Erythroblast (primary cell): ENCODE measurements at regions not wholly inside any gene's neighbourhood (a gene's known extent, or its start where the extent isn't known, plus 50 kb on each side); places are given as distances from the start of the nearest gene placed in this dataset.

ENCODE experiments used
- DNase-seq, 2 experiments: peaks; one replicate each; lab custom pipeline; 2025; lab: John Stamatoyannopoulos, UW
- GATA1 ChIP-seq: IDR thresholded peaks from 2 replicates; pipeline ENCODE4 v1.6.1; 2011; ENCODE audit warnings: low read depth, mild to moderate bottlenecking, control low read depth, low read length, moderate library complexity
- POLR2A ChIP-seq: IDR thresholded peaks from 2 replicates; pipeline ENCODE4 v1.6.1; 2011; ENCODE audit warnings: mild to moderate bottlenecking, low read length

DNA sequence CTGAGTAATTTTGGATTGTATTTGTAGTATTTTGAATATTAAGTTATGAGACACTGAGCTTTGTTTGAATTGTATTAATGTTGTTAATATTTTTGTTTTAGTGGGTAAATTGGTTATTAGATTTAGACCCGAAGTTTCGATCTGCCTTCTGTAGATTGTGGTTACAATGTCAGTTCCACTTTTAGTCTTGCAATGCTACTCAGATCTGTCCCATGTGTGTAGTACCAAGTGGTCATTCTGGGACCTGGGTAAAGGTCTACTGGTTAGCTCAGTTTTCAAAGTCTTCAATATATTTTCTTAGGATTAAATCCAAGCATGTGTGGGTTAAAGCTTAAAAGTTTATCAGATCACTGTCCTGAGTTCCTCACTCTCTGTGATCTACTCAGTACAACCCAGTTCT, 346.5 kb upstream of the PROX1 start:
- DNase-seq = no peak
- TF ChIP-seq GATA1 (no peak), POLR2A (no peak)

DNA sequence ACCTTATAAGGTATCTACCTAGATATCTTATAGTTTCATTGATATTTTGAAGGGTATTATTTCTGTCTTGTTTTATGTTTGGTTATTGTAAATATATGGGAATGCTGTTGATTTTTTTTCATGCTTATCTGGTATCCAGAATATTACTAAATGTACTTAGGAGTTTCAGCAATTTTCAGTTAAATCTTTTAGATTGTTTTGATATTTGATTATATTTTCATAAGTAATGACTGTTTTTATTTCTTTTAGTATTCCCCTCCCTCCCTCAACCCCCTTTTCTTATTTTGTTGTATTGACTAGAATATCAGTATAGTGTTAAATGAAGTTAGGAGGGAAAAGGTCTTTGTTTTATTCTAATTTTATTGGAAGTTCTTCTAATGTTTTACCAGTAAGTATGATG, 344.4 kb upstream of the PROX1 start:
- no peak for DNase-seq
- no peak for TF ChIP-seq POLR2A
- no peak for TF ChIP-seq GATA1

DNA sequence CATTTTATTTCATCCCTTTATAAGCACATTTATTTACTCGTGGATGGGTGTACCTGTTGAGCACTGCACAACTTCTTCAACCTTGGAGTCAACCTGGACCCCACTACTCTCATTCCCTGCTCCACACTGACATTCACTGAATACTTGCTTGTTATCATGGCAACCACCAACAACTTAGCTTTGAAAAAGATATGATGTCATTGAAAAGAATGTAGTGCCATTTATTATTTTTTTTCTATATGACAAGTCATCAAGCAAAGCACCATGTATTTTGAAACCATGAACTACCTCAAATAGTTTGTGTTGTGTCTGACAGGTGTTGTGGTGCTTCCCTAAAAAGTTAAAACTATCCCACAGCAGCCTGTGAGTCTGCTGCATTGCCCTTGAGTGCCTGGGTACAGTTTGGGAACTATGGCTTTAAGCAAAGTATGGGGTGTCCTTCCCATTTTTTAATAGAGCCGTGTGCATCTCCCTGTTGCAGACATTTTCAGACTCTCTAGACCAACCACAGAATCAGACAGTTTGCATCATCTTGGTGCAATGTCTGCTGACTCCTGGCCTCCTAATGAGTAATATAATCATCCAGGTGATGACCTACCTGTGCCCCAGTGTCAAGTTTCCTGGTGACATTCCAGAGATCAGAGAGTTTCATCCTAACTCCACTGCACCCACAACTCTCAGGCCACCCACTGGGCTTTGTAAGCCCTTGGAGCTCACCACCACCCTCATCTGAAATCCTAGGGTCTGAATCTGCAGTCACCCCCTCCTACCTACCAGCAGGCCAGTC, 339.7 kb upstream of the PROX1 start:
- TF ChIP-seq POLR2A = no peak
- TF ChIP-seq GATA1 = no peak
- DNase-seq = no peak

DNA sequence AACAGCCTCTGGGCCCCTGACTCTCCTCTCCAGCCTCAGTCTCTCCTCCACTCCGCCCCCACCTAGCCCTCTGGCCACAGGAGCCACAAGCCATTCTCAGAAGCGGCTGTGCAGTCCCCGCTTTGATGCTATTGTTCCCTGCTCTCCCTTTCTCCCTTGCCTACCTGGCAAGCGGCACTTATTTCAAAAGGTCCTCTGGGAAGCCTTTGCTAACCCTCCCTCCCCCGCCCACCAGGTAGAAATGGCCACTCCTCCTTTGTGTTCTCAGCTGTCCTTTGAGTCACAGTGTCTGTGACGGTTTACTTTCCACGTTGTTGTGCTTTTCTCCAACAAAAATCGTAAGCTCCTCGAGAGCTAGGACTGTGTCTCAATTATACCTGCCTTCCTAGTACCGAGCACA, 338.4 kb upstream of the PROX1 start:
- no peak for DNase-seq

DNA sequence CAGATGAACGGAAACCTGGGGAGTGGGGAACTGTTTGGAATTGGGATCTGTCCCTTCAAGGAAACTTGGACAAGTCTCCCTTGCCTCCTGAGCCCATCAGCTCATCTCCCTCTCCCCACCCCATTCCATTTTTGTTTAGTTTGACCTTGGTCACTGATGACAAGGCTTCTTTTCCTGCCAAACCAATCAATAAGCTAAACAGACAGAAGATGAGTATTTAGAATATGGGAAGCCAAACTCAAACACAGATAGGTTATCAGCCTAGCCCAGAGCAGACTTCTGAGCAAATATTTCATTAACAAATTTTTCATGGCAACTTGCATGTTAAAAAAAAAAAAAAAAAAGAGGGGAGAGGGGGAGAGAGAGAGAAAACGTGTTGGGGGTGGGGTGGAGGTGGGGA, 337.2 kb upstream of the PROX1 start:
- DNase-seq = no peak
- TF ChIP-seq POLR2A = no peak
- TF ChIP-seq GATA1 = no peak

More for the DNA sequence above, 338.4 kb upstream of the PROX1 start:
- TF ChIP-seq GATA1 (no peak), POLR2A (no peak)

DNA sequence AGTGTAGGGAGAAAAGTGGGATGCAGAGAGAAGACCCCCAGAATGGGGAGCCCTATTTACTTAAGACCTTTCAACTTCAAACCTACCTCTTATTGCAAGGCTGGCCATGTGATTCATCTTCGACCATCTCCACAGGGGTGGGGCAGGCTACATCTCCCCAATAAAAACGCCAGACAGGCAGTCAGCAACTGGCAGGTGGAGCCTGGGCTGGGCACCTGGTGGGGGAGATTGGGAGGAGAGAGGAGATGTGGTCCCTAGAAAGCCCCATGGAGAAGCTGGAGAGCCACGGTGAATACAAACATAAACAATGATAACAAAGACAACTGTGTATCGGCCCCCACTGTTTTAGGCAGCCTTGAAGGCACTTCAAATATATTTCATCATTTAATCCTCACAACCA, 336.7 kb upstream of the PROX1 start:
- TF ChIP-seq POLR2A (no peak), GATA1 (no peak)
- DNase-seq = no peak

DNA sequence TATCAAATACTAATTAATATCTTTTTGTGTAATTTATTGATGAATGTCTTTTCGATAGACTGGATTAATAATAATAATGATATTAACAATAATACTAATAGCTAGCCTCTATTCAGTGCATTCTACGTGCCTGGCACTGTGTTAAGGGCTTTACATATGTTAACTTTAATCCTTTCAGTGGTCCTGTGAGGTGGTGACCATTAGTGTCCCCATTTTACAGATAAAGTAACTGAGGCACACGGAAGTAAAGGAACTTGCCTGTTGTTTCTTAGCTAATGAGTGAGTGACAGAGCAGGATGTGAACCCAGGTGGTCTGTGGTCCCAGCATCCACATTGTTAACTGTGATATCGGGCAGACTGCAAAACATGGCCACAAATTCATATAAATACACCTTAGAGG, 335.7 kb upstream of the PROX1 start:
- no peak for DNase-seq
- TF ChIP-seq GATA1 (no peak), POLR2A (no peak)

DNA sequence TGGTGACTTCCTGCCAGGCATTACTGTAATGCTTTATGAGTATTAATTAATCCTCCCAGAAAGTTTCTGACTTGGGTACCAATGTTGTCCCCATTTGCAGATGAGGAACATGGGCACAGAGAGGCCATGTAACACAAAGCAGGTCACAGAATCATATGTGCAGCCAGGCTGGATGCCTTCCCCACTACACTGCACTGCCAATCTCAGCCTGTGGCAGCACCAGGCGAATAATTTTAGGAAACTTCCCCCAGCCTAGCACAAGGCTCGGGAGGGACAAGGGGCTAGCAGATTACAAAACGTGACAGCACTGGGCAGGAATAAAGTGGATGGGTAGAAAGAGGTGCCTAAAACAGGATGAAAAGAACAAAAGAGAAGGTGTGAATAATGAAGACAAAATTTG, 331.7 kb upstream of the PROX1 start:
- DNase-seq = no peak
- no peak for TF ChIP-seq POLR2A

DNA sequence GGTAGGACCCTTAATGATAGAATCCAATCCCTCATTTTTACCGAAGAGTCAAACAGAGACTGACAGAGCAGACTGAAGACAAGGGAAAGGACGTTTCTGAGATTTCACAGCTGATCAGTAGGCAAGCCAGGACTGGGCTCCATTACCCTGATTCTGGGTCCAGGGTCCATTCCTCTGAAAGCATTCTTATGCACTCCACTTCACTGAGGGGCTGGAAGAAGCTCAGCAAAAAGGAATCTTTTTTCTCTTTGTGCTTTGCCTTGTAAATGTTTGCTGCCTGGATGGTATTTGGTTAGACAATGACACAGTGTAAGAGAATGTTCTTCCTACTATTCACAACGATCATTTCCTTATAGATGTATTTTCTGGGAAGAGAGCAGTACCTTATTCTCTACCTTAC, 331.3 kb upstream of the PROX1 start:
- TF ChIP-seq POLR2A (no peak), GATA1 (no peak)
- DNase-seq = no peak

DNA sequence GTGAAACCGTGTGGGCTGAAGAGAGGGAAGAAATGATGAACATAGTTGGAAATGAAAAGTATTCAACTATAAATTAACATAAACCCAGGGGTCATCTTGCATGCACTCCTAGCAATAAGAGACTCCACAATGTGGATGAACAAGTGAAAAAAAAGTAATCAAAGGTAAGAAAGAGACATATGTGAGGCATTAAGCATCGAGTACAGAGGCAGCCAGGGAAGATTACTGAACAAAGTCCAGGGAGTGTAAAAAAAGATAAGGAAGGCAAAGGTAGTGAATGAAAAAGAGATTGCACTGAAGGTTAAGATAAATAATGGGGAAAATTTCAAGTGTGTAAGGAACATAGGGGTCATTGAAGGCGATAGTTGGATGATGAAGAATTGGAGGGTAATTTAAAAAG, 330.8 kb upstream of the PROX1 start:
- no peak for DNase-seq
- no peak for TF ChIP-seq POLR2A
- TF ChIP-seq GATA1 = no peak

DNA sequence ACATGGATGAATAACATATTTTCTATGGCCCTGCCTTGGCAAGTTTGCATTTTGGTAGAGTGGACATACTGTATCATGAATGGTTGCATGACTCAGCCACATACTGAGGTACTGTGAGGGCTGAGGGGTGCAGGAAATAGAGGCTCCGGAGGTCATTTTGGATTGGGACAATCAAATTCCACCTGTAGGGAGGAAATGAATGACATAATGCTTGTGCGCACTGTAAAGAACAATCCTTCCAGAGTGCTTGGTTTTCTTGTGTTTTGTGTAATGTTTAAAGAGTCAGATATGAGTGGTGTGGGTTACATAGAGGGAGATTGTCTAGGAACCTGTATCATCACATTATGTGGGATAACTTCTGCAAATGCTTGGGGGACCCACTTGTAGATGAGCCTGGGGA, 329.9 kb upstream of the PROX1 start:
- no peak for TF ChIP-seq GATA1
- no peak for TF ChIP-seq POLR2A
- DNase-seq = no peak

DNA sequence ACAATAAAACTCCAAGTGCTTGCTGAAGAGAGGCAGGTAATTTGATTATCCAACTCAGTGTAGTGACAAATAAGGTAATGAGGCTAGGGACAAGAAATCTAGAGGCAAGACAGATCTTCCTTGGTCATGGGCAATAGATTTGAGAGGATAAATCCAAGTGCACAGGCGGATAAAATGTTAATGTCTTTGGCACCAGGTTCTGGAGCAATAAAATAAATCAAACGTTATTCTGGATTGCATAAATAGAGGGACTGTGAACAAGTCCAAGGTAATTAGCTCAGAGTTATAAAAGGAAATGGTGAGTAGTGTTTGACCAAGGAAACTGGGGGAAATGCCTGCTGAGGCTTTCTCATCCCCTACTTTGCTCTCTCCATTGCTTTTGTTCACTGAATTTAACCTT, 329.3 kb upstream of the PROX1 start:
- TF ChIP-seq POLR2A (no peak), GATA1 (no peak)
- DNase-seq = no peak

DNA sequence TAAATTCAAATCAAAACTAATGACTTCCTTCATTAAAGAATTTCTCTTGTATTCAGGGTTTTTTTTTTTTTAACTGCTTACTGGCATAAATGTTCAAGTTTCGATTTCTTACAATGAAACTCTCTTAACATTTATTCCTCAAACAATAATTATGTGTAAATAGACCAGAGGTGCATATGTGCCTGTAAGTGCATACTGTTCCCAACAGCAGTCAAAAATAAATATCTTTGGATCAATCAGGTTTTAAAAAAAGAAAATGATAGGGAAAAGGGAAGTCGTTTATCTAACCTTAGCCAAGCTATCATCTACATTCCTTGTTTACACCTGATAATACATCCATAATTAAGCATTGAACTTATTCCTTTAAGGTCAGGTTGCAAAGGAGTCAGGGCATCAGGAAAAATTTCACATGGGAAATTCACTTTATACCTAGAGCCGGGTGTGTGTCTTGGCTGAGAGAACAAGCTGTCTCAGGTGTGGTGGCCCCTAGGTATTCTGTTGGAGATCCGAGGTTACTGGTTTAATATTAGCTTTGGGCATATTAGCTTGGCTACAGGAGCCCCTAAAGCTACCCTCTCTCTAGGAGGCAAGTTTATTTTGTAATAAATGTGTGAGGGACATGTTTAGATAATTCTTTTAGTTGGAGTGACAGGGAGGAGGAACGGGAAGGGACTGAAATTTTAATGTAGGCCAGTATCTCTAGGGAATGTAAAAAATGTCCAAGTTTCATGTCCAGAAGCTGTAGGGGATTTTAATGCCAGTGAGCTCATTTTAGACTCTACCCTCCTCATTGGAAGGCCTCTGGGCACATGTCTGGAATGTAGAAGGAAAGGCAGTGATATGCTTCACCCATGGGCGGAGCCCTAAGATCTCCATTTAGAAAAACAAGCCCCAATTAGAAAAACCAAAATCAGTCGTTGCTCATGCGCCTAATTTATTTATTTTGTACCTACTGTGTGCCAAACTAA, 327.9 kb upstream of the PROX1 start:
- no peak for TF ChIP-seq POLR2A
- TF ChIP-seq GATA1 = no peak
- DNase-seq = no peak

DNA sequence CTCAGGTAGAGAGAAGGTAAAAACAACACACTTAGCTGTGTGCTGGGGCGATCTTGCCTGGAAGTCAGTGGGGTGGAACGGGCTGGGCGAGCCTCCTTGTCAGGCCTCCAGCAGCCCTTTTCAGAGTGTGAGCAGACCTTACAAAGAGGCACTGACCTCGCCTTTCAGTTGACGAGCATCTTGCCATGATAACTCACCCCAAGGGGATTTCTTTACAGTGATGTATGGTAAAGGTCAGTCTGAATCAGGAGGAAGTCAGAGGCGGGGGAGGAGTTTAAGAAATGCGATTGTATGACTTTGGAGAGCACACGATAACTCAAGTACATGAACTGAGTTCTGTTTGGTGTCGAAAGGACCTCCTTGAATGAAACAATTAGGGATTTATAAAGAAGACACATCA, 326.5 kb upstream of the PROX1 start:
- TF ChIP-seq GATA1 (no peak), POLR2A (no peak)
- no peak for DNase-seq
